GM18858 (cell line): ENCODE measurements at regions not wholly inside any gene's neighbourhood (a gene's known extent, or its start where the extent isn't known, plus 50 kb on each side); places are given as distances from the start of the nearest gene placed in this dataset.

Source experiments
- ATAC-seq: cut with Tn5 transposase; IDR thresholded peaks from one replicate; pipeline ENCODE4 v1.9.1; 2021; ENCODE audit not compliant: unreplicated experiment

GRCh38 chr22:48784701-48785503 is 1042.8 kb downstream of the BRD1 start:
- no peak for ATAC-seq

- ATAC-seq = no peak
Observed at GRCh38 chr22:48783821-48784266, 1043.8 kb downstream of the BRD1 start.

- ATAC-seq = no peak
Observed at GRCh38 chr22:48782811-48783511, 1044.7 kb downstream of the BRD1 start.

- no peak for ATAC-seq
Observed at GRCh38 chr22:48782326-48782725, 1045.3 kb downstream of the BRD1 start.

GRCh38 chr22:48781868-48782267 is 1045.8 kb downstream of the BRD1 start:
- no peak for ATAC-seq

- no peak for ATAC-seq
Observed at GRCh38 chr22:48781391-48781790, 1046.3 kb downstream of the BRD1 start.

GRCh38 chr22:48780597-48781277 is 1046.9 kb downstream of the BRD1 start:
- ATAC-seq = no peak

GRCh38 chr22:48779661-48780596 is 1047.7 kb downstream of the BRD1 start:
- no peak for ATAC-seq

- ATAC-seq = no peak
Observed at GRCh38 chr22:48779211-48779643, 1048.4 kb downstream of the BRD1 start.

GRCh38 chr22:48778308-48779195 is 1049.1 kb downstream of the BRD1 start:
- ATAC-seq = no peak

GRCh38 chr22:48772286-48772907 is 1055.3 kb downstream of the BRD1 start:
- ATAC-seq = no peak

- ATAC-seq = no peak
Observed at GRCh38 chr22:48765595-48765994, 1062.1 kb downstream of the BRD1 start.

GRCh38 chr22:48761546-48761945 is 1066.1 kb downstream of the BRD1 start:
- ATAC-seq = no peak

GRCh38 chr22:48760481-48761390 is 1066.9 kb downstream of the BRD1 start:
- no peak for ATAC-seq

GRCh38 chr22:48758881-48759875 is 1068.5 kb downstream of the BRD1 start:
- no peak for ATAC-seq

- ATAC-seq = no peak
Observed at GRCh38 chr22:48757985-48758561, 1069.6 kb downstream of the BRD1 start.

- no peak for ATAC-seq
Observed at GRCh38 chr22:48757581-48757980, 1070.1 kb downstream of the BRD1 start.
